ENCODE measurements at regions not wholly inside any gene's neighbourhood (a gene's known extent, or its start where the extent isn't known, plus 50 kb on each side); places are given as distances from the start of the nearest gene placed in this dataset.

DNA sequence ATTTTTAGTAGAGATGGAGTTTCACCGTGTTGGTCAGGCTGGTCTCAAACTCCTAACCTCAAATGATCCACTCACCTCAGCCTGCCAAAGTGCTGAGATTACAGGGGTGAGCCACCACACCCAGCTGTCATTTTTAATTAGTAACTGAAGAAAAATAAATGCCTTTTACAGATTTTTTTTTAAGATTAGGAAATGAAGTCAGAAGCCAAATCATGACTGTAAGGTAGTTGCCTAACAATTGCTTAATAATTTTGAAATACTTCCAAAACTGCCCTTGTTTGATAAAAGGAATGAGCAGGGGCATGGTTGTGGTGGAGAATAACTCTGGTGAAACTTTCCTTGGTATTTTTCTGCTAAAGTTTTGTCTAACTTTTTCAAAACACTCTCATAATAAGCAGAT lies 98.9 kb upstream of the SLC5A12 start:
- no peak for TF ChIP-seq POLR2A (IDR thresholded peaks at IDR 0.05)
- TF ChIP-seq, protein P1, sequence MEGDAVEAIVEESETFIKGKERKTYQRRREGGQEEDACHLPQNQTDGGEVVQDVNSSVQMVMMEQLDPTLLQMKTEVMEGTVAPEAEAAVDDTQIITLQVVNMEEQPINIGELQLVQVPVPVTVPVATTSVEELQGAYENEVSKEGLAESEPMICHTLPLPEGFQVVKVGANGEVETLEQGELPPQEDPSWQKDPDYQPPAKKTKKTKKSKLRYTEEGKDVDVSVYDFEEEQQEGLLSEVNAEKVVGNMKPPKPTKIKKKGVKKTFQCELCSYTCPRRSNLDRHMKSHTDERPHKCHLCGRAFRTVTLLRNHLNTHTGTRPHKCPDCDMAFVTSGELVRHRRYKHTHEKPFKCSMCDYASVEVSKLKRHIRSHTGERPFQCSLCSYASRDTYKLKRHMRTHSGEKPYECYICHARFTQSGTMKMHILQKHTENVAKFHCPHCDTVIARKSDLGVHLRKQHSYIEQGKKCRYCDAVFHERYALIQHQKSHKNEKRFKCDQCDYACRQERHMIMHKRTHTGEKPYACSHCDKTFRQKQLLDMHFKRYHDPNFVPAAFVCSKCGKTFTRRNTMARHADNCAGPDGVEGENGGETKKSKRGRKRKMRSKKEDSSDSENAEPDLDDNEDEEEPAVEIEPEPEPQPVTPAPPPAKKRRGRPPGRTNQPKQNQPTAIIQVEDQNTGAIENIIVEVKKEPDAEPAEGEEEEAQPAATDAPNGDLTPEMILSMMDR (IDR thresholded peaks at IDR 0.05), result no peak

All from body of pancreas (tissue), 4 donors.